ENCODE measurements at regions not wholly inside any gene's neighbourhood (a gene's known extent, or its start where the extent isn't known, plus 50 kb on each side); places are given as distances from the start of the nearest gene placed in this dataset.

- H3K4me1 Mint-ChIP-seq (ENCODE audit: unreplicated experiment): no peaks in the 10 kb centered on the region
- no peak for TF ChIP-seq CTCF (IDR thresholded peaks at IDR 0.05)
- no peak for DNase-seq (ENCODE audit: extremely low spot score, unreplicated experiment)
- H3K27ac Mint-ChIP-seq (ENCODE audit: unreplicated experiment): no peak overlapping the region
- H3K9me3 Mint-ChIP-seq (ENCODE audit: unreplicated experiment): no peaks in the 10 kb centered on the region
- H3K36me3 Mint-ChIP-seq (ENCODE audit: unreplicated experiment): no peaks in the 10 kb centered on the region
- no peak overlapping the region for H3K4me3 Mint-ChIP-seq (ENCODE audit: unreplicated experiment)
- no peaks in the 10 kb centered on the region for H3K27me3 Mint-ChIP-seq (ENCODE audit: unreplicated experiment)
These were observed 93.4 kb upstream of the BACE2 start for GRCh38 chr21:41074396-41075184.

- no peak overlapping the region for H3K27ac Mint-ChIP-seq (ENCODE audit: unreplicated experiment)
- H3K4me1 Mint-ChIP-seq (ENCODE audit: unreplicated experiment): no peaks in the 10 kb centered on the region
- no peaks in the 10 kb centered on the region for H3K9me3 Mint-ChIP-seq (ENCODE audit: unreplicated experiment)
- TF ChIP-seq CTCF (IDR thresholded peaks at IDR 0.05): no peak
- DNase-seq (ENCODE audit: extremely low spot score, unreplicated experiment): no peak
- H3K36me3 Mint-ChIP-seq (ENCODE audit: unreplicated experiment): no peaks in the 10 kb centered on the region
- no peak overlapping the region for H3K4me3 Mint-ChIP-seq (ENCODE audit: unreplicated experiment)
- peaks cover 2% of the 10 kb centered on the region for H3K27me3 Mint-ChIP-seq (ENCODE audit: unreplicated experiment)
These were observed 92.3 kb upstream of the BACE2 start for GRCh38 chr21:41075656-41076055.

GRCh38 chr21:41076064-41076463, 91.9 kb upstream of the BACE2 start:
- H3K36me3 Mint-ChIP-seq (ENCODE audit: unreplicated experiment): no peaks in the 10 kb centered on the region
- H3K9me3 Mint-ChIP-seq (ENCODE audit: unreplicated experiment): no peaks in the 10 kb centered on the region
- TF ChIP-seq CTCF (IDR thresholded peaks at IDR 0.05): no peak
- no peak for DNase-seq (ENCODE audit: extremely low spot score, unreplicated experiment)
- H3K27ac Mint-ChIP-seq (ENCODE audit: unreplicated experiment): no peak overlapping the region
- H3K4me3 Mint-ChIP-seq (ENCODE audit: unreplicated experiment): no peak overlapping the region
- H3K27me3 Mint-ChIP-seq (ENCODE audit: unreplicated experiment): peaks cover 2% of the 10 kb centered on the region
- no peaks in the 10 kb centered on the region for H3K4me1 Mint-ChIP-seq (ENCODE audit: unreplicated experiment)

- Mint-ChIP-seq H3K4me3 (ENCODE audit: unreplicated experiment) (no peak overlapping the region), H3K4me1 (ENCODE audit: unreplicated experiment) (no peaks in the 10 kb centered on the region), H3K27me3 (ENCODE audit: unreplicated experiment) (peaks cover 2% of the 10 kb centered on the region), H3K36me3 (ENCODE audit: unreplicated experiment) (no peaks in the 10 kb centered on the region), H3K9me3 (ENCODE audit: unreplicated experiment) (no peaks in the 10 kb centered on the region), H3K27ac (ENCODE audit: unreplicated experiment) (no peak overlapping the region)
- no peak for TF ChIP-seq CTCF (IDR thresholded peaks at IDR 0.05)
- DNase-seq (ENCODE audit: extremely low spot score, unreplicated experiment): no peak
These were observed 88.8 kb upstream of the BACE2 start for GRCh38 chr21:41079159-41079558.

GRCh38 chr21:41080485-41081121, 87.4 kb upstream of the BACE2 start:
- DNase-seq (ENCODE audit: extremely low spot score, unreplicated experiment): no peak
- no peak for TF ChIP-seq CTCF (IDR thresholded peaks at IDR 0.05)
- Mint-ChIP-seq H3K9me3 (ENCODE audit: unreplicated experiment) (no peaks in the 10 kb centered on the region), H3K27ac (ENCODE audit: unreplicated experiment) (no peak overlapping the region), H3K4me1 (ENCODE audit: unreplicated experiment) (no peaks in the 10 kb centered on the region), H3K27me3 (ENCODE audit: unreplicated experiment) (peaks cover 2% of the 10 kb centered on the region), H3K4me3 (ENCODE audit: unreplicated experiment) (no peak overlapping the region), H3K36me3 (ENCODE audit: unreplicated experiment) (no peaks in the 10 kb centered on the region)

Measured in osteocyte (in vitro differentiated cells).